SKM-1 (cell line): ENCODE measurements at regions not wholly inside any gene's neighbourhood (a gene's known extent, or its start where the extent isn't known, plus 50 kb on each side); places are given as distances from the start of the nearest gene placed in this dataset.

Source experiments
- DNase-seq: peaks from one replicate; lab custom pipeline; 2025; ENCODE audit not compliant: unreplicated experiment; lab: John Stamatoyannopoulos, UW

DNA sequence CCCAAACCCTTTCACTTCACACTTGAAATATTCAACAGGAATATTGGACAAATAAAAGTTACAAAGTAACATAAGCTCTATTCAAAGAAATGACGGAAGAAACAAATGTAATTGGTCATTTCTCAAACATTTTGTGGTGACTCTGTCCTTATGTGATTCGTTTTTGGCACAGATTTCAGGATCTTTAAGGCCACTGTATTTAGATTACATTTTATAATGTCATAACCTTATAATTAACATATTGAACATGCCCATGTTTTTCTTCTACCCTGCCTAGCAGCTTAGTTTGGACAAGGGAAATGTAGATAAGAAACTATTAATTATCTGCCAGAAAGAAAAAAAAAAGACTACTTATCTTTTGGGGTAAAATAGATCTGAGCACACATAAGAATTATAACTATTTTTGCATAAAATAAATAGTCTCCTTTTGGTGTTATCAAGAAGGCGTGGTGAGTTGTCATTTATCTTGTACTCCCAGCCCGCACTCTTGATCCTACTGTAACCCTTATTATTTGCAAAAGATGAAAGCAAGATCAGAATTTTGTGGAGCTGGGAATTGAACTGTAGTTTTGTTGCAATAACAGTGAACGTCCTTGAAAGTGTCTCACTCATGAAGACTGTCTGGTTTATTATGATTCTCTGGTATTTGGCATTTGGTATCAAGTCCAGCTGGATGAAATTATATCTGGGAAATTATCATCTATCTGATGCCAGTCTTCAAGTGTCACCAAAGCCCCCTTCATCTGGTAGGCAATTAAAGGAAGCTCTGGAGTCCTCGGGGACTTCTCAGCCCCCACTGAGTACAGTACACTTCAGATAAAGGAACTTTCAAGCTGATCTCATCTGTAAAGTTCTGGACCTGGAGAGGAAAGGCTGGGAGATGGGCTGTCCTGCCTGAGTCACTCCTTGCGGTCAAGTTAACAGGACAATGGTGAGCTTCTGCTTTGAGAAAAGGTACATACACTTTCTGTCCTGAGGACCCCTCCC is 175.7 kb upstream of the INHBA start:
- no peak for DNase-seq

- DNase-seq: no peak
Measured at GRCh38 chr7:41877118-41877517, 174.2 kb upstream of the INHBA start.

DNA sequence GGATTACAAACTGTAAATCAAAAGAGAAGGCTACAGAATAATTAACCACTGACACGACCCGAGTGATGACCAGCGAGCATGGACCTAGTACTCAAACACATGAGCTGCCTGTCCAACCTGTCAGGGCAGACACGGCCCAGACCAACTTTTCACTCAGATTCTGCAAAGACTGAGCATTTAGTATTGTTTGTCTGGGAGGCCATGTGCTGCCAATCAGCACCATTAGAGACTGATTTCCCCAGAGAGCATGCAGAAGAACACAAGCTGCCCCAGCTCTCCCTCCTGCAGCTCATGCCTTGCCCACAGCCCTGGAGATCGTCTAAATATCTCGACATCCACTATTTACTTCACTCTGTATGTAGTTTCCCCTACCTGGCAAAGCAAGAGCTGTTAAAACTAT is 172.6 kb upstream of the INHBA start:
- DNase-seq: no peak

- DNase-seq: no peak
Measured at GRCh38 chr7:41874201-41874785, 171.4 kb upstream of the INHBA start.

- no peak for DNase-seq
Measured at GRCh38 chr7:41873741-41874140, 170.9 kb upstream of the INHBA start.

DNA sequence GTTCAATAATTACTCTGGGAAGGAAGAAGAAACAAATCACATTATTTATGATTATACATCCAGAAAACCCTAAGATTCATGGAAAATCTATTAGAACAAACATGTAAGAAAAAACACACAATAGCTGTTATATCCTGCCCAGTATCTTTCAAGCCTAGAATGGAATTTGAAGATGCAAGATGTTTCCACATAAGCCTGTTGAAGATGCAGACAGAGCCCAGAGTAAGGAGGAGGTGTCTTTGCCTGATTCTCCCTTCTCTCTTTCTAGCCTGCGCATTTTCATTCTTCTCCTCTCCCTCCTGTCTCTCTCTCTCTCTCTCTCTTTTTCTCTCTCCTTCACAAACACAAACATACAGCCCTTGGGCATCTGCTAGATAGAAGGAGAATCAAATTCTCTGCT is 170.1 kb upstream of the INHBA start:
- DNase-seq: no peak

GRCh38 chr7:41870461-41871138 is 167.7 kb upstream of the INHBA start:
- DNase-seq: no peak

DNA sequence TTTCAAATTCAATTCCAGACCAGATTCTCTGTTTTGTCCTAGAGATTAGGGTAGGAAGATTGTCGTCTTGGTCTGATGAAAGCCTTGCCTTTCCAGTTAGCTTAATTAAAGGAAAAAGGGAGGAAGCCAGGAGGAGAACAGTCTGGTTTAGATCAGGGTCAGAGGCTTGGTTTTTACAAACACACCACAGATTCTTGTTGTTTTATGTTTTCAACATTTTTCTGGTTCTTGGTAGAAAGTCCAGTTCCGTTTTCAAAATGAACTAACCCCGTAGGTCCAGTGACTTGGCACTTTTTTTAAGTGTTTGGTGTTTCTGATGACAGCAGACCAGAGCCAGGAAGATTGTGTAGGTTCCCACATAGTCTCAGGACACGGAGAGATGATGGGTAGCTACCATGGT is 167.1 kb upstream of the INHBA start:
- DNase-seq: no peak

DNA sequence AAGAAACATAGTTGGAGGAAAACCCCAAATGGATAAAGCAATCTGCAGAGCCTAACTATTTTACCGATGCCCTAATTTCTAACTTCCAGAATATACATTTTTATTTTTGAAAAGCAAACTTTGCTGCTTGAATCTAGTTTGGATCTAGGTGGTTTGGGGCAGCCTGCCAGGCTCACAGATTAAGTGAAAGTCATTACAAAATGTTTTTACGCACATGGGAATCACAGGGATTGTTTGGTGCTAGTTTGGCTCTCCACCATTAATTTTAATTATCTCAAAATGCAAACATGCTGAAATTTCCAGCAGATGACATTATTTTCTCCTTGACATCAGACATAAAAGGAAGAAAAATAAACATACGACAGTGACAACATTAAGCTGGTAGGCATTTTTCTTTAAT is 166.7 kb upstream of the INHBA start:
- no peak for DNase-seq

GRCh38 chr7:41869091-41869490 is 166.2 kb upstream of the INHBA start:
- no peak for DNase-seq

- no peak for DNase-seq
Measured at GRCh38 chr7:41867639-41868280, 164.9 kb upstream of the INHBA start.

- no peak for DNase-seq
Measured at GRCh38 chr7:41862261-41862660, 159.4 kb upstream of the INHBA start.

- no peak for DNase-seq
Measured at GRCh38 chr7:41861642-41862041, 158.8 kb upstream of the INHBA start.

DNA sequence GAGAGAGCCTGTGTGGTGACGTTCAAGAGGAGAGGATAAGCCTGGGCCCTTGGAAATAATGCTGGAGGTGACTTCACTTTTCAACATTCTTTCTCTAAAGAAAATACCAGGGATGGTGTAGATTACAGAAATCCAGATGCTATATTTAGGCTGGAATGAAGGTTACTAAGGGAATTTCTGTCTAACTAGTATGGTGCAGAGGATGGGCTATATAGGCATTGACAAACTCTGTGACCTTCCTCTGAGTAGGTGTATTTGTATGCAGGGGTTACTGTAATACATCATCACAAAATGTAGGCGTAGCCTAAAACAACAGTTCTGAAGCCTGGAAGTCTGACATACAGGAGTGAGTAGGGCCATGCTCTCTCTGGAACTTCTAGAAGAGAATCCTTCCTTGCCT is 155.3 kb upstream of the INHBA start:
- no peak for DNase-seq

- no peak for DNase-seq
Measured at GRCh38 chr7:41855798-41856197, 152.9 kb upstream of the INHBA start.

GRCh38 chr7:41847606-41848005 is 144.7 kb upstream of the INHBA start:
- DNase-seq: no peak

GRCh38 chr7:41847151-41847550 is 144.3 kb upstream of the INHBA start:
- no peak for DNase-seq

- DNase-seq: no peak
Measured at GRCh38 chr7:41842956-41843355, 140.1 kb upstream of the INHBA start.

DNA sequence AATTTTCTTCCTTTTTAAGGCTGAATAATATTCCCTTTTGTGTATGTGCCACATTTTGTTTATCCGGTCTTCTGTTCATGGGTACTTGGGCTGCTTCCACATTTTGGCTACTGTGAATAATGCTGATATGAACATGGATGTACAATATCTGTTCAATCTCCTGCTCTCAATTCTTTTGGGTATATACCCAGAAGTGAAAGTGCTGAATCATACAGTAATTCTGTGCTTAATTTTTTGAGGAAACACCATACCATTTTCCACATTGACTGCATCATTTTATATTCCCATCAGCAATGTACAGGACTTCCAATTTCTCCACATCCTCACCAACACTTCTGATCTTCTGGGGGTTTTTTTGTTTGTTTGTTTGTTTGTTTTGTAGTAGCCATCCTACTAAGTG is 135.0 kb upstream of the INHBA start:
- no peak for DNase-seq

DNA sequence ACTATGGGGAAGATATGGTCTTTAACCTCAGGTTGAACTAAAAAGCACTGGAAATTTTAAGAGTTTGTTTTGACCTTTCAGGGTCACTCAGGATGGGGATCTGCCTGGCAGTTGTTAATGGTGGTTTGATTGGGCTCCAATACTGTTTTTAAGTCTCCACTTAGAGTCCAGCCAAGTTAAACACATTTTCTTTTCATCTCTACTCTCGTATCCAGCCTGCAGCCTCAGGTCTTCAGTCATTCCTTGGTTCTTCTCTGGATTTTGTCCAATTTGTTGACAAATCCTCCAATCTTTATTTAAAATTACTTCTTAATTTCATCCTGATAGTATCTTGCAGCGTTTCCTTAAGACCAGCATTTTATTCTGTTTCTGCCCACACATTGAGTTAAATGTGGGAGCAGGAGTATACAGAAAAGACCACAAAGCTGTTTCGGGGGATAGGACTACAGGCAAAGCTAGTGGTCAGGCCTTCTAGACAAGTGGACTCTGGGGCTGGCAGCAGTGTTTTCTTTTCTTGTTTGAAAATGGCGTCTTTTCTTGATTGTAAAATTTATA is 133.2 kb upstream of the INHBA start:
- no peak for DNase-seq
